H1 (cell line): ENCODE measurements at regions not wholly inside any gene's neighbourhood (a gene's known extent, or its start where the extent isn't known, plus 50 kb on each side); places are given as distances from the start of the nearest gene placed in this dataset.

Source experiments
- ATF3 ChIP-seq: IDR thresholded peaks from 2 replicates; pipeline ENCODE4 v1.6.1; 2011; ENCODE audit warnings: low read depth, mild to moderate bottlenecking, low read length; ENCODE audit not compliant: insufficient read depth
- CHD1 ChIP-seq: IDR thresholded peaks from 2 replicates; pipeline ENCODE4 v1.6.1; 2012; ENCODE audit warnings: low read depth, low read length, improper control_type of control experiment
- EGR1 ChIP-seq: IDR thresholded peaks from 2 replicates; pipeline ENCODE4 v1.6.1; 2011; ENCODE audit warnings: low read depth, low read length, borderline replicate concordance
- GABPA ChIP-seq: IDR thresholded peaks from 2 replicates; pipeline ENCODE4 v1.6.1; 2011; ENCODE audit warnings: mild to moderate bottlenecking, low read length, moderate library complexity, borderline replicate concordance; ENCODE audit not compliant: insufficient read depth
- KDM5A ChIP-seq: fragments of 200-600 bp; IDR thresholded peaks from 2 replicates; pipeline ENCODE4 v1.7.1; 2012; ENCODE audit warnings: mild to moderate bottlenecking, low read length, inconsistent platforms, mixed read lengths
- POLR2A ChIP-seq, 2 experiments: IDR thresholded peaks; 1 replicate in 1 of 2; 2 replicates in 1 of 2; pipeline ENCODE4 v1.6.1; 2011; ENCODE audit warnings: low read depth in 2 of 2, low read length in 2 of 2, mild to moderate bottlenecking in 2 of 2; ENCODE audit errors: control extremely low read depth in 1 of 2
- SAP30 ChIP-seq: fragments of 300-600 bp; sonication (generic); IDR thresholded peaks from 2 replicates; pipeline ENCODE4 v1.7.1; 2012; ENCODE audit warnings: low read length, moderate library complexity, mild to moderate bottlenecking, inconsistent platforms; ENCODE audit not compliant: insufficient read depth, insufficient replicate concordance
- SP1 ChIP-seq: IDR thresholded peaks from 2 replicates; pipeline ENCODE4 v1.6.1; 2011; ENCODE audit warnings: low read depth, low read length
- ZNF274 ChIP-seq: IDR thresholded peaks from 2 replicates; pipeline ENCODE4 v1.7.0; 2012; ENCODE audit warnings: low read length, borderline replicate concordance; ENCODE audit errors: extremely low read depth
- TF ChIP-seq, protein P1 (sequence below), 3 experiments: IDR thresholded peaks; 1 replicate in 2 of 3; 2 replicates in 1 of 3; pipeline versions ENCODE4 v1.5.1 to v1.6.1; 2011; ENCODE audit warnings: low read length in 3 of 3, mild to moderate bottlenecking in 3 of 3, inconsistent platforms in 2 of 3, low read depth in 1 of 3, moderate library complexity in 1 of 3; ENCODE audit not compliant: insufficient read depth in 1 of 3; ENCODE audit errors: control extremely low read depth in 1 of 3

DNA sequence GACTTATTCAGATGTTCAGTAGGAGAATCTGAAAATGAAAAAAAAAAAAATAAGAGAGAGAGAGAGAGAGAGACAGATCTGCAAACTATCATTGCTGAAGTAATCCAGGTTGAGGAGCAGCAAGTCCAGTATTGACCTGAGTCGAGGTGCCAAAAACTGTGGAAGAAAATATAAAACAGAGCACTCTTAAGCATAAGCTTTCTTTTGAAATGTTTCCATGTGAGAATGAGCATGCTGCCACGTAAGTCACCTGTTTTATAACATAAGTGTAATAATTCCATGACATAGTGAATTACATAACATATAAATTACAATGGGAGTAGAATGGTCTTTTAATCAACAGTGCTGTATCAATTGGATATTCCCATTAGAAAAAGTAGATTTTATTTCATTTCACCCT, 218.2 kb downstream of the BCHE start:
- TF ChIP-seq, protein P1, sequence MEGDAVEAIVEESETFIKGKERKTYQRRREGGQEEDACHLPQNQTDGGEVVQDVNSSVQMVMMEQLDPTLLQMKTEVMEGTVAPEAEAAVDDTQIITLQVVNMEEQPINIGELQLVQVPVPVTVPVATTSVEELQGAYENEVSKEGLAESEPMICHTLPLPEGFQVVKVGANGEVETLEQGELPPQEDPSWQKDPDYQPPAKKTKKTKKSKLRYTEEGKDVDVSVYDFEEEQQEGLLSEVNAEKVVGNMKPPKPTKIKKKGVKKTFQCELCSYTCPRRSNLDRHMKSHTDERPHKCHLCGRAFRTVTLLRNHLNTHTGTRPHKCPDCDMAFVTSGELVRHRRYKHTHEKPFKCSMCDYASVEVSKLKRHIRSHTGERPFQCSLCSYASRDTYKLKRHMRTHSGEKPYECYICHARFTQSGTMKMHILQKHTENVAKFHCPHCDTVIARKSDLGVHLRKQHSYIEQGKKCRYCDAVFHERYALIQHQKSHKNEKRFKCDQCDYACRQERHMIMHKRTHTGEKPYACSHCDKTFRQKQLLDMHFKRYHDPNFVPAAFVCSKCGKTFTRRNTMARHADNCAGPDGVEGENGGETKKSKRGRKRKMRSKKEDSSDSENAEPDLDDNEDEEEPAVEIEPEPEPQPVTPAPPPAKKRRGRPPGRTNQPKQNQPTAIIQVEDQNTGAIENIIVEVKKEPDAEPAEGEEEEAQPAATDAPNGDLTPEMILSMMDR (IDR thresholded peaks at IDR 0.05; ENCODE audit: control extremely low read depth in 1 of 3, insufficient read depth in 1 of 3, low read depth in 1 of 3, low read length in 3 of 3), result no peak
- no peak for TF ChIP-seq SAP30
- no peak for TF ChIP-seq ATF3
- TF ChIP-seq CHD1, result no peak
- no peak for TF ChIP-seq POLR2A (IDR thresholded peaks at IDR 0.05; ENCODE audit: control extremely low read depth in 1 of 2, low read depth in 2 of 2, low read length in 2 of 2)
- no peak for TF ChIP-seq ZNF274
- TF ChIP-seq KDM5A, result no peak
- TF ChIP-seq EGR1, result no peak
- TF ChIP-seq GABPA, result no peak
- TF ChIP-seq SP1, result no peak
